Small intestine (tissue), 7 donors: ENCODE measurements at regions not wholly inside any gene's neighbourhood (a gene's known extent, or its start where the extent isn't known, plus 50 kb on each side); places are given as distances from the start of the nearest gene placed in this dataset.
"Not testable (repeated sequence)": the region's sequence is repeated elsewhere in the genome, so short reads cannot be mapped to it uniquely, and the experiment has no call there.

ENCODE experiments used
- DNase-seq, 2 donors: peaks; one replicate each; pipeline versions ENCODE4 v3.0.0 to v3.0.0-alpha.2; 2013
- FAIRE-seq: peaks from 2 replicates; lab custom pipeline; 2012; peaks lifted over from hg19 to GRCh38; lab: Jason Lieb, UNC
- H3K27ac ChIP-seq, 3 donors: one replicate each; pipeline ENCODE4 v1.5.1; 2013; ENCODE audit warnings: low read length in 2 of 3, mild to moderate bottlenecking in 2 of 3, control low read depth in 1 of 3, inconsistent platforms in 1 of 3, low read depth in 1 of 3, moderate library complexity in 1 of 3
- H3K27me3 ChIP-seq, 3 donors: one replicate each; pipeline ENCODE4 v1.6.1; 2013; ENCODE audit warnings: low read length in 3 of 3, inconsistent platforms in 1 of 3; ENCODE audit not compliant: control insufficient read depth in 3 of 3, insufficient read depth in 3 of 3
- H3K36me3 ChIP-seq, 3 donors: one replicate each; pipeline ENCODE4 v1.6.1; 2013; ENCODE audit warnings: low read length in 3 of 3, inconsistent platforms in 1 of 3, low read depth in 1 of 3, mild to moderate bottlenecking in 1 of 3, moderate library complexity in 1 of 3; ENCODE audit not compliant: control insufficient read depth in 3 of 3, insufficient read depth in 2 of 3
- H3K4me1 ChIP-seq, 3 donors: one replicate each; pipeline ENCODE4 v1.6.1; 2013; ENCODE audit warnings: low read length in 2 of 3, inconsistent platforms in 1 of 3, low read depth in 1 of 3, mild to moderate bottlenecking in 1 of 3, moderate library complexity in 1 of 3; ENCODE audit not compliant: control insufficient read depth in 3 of 3, insufficient read depth in 2 of 3
- H3K4me3 ChIP-seq, 3 donors: one replicate each; pipeline ENCODE4 v1.5.1; 2013; ENCODE audit warnings: low read length in 3 of 3, control low read depth in 1 of 3, inconsistent platforms in 1 of 3, low read depth in 1 of 3, mild to moderate bottlenecking in 1 of 3, moderate library complexity in 1 of 3
- H3K9me3 ChIP-seq, 2 donors: one replicate each; pipeline ENCODE4 v1.6.1; 2013; ENCODE audit warnings: low read depth in 1 of 2, low read length in 1 of 2; ENCODE audit not compliant: control insufficient read depth in 2 of 2, insufficient read depth in 1 of 2
- WGBS, 3 donors: extraction: QIAGEN DNeasy Blood & Tissue Kit; methylation state at CpG; one replicate each; pipeline ENCODE4 v1.1.7; 2013; 5-methylcytosine and 5-hydroxymethylcytosine counted together
- donor health status: healthy with polysubstance abuse.
- donor health status: control.
- donor health status: control.
- donor health status: Bipolar disorder and iron deficiency.
- donor health status: healthy.

- H3K4me3 ChIP-seq = peak overlapping the region in 2 of 3 donors; percentile 66 to 79
- H3K27ac ChIP-seq = peak overlapping the region in 2 of 3 donors; percentile 27 to 96
- 15 to 23% (median 18%) methylated on average over 6 of the region's 6 CpGs for WGBS, 3 donors
- peaks cover 0 to 6% (median 0%) of the 10 kb centered on the region in 3 donors for H3K4me1 ChIP-seq
- no peak for FAIRE-seq
- DNase-seq = peak in 1 of 2 donors; percentile 29
- H3K27me3 ChIP-seq = no peaks in the 10 kb centered on the region
- H3K36me3 ChIP-seq = peaks cover 0 to 10% (median 2%) of the 10 kb centered on the region in 3 donors
- H3K9me3 ChIP-seq = no peaks in the 10 kb centered on the region
Measured at GRCh38 chr6:27144740-27145079, 102.8 kb upstream of the PRSS16 start.

- no peak for FAIRE-seq
- 0% methylated on average over 25 of the region's 25 CpGs for WGBS, 3 donors
- peak; percentile 90 to 92 for DNase-seq
- no peaks in the 10 kb centered on the region for H3K9me3 ChIP-seq
- H3K4me3 ChIP-seq = peak overlapping the region; percentile 45 to 79 (median 66)
- H3K4me1 ChIP-seq = peaks cover 0 to 6% (median 0%) of the 10 kb centered on the region in 3 donors
- peaks cover 0 to 10% (median 2%) of the 10 kb centered on the region in 3 donors for H3K36me3 ChIP-seq
- peak overlapping the region; percentile 84 to 98 (median 96) for H3K27ac ChIP-seq
- H3K27me3 ChIP-seq = no peaks in the 10 kb centered on the region
Measured at GRCh38 chr6:27145731-27146455, 101.6 kb upstream of the PRSS16 start.

GRCh38 chr6:27146456-27146705 is 101.1 kb upstream of the PRSS16 start:
- 3 to 18% (median 13%) methylated on average over 21 to 23 of the region's 23 CpGs for WGBS, 3 donors
- not testable (repeated sequence) for H3K9me3 ChIP-seq, H3K27me3 ChIP-seq, DNase-seq, H3K4me1 ChIP-seq, FAIRE-seq
- peak overlapping the region; percentile 84 to 98 (median 96) for H3K27ac ChIP-seq
- peaks cover 0 to 10% (median 2%) of the 10 kb centered on the region in 3 donors for H3K36me3 ChIP-seq
- H3K4me3 ChIP-seq = peak overlapping the region; percentile 45 to 79 (median 66)

- 2 to 7% (median 5%) methylated on average over 51 of the region's 51 CpGs for WGBS, 3 donors
- FAIRE-seq (no peak), DNase-seq (peak; percentile 97 to 99)
- Histone ChIP-seq H3K36me3 (peaks cover 0 to 10% (median 2%) of the 10 kb centered on the region in 3 donors), H3K27ac (peak overlapping the region; percentile 96 to 98 (median 96)), H3K9me3 (no peaks in the 10 kb centered on the region), H3K4me3 (peak overlapping the region; percentile 45 to 79 (median 73)), H3K27me3 (no peaks in the 10 kb centered on the region), H3K4me1 (no peaks in the 10 kb centered on the region)
Measured at GRCh38 chr6:27146706-27147505, 100.6 kb upstream of the PRSS16 start.

GRCh38 chr6:27148404-27148795 is 99.1 kb upstream of the PRSS16 start:
- DNase-seq (no peak), FAIRE-seq (no peak)

GRCh38 chr6:27149150-27149549 is 98.4 kb upstream of the PRSS16 start:
- Histone ChIP-seq H3K9me3 (no peaks in the 10 kb centered on the region), H3K4me3 (no peak overlapping the region), H3K27ac (no peak overlapping the region), H3K27me3 (no peaks in the 10 kb centered on the region), H3K4me1 (no peaks in the 10 kb centered on the region), H3K36me3 (no peaks in the 10 kb centered on the region)
- 36 to 62% (median 54%) methylated on average over 1 of the region's 1 CpG for WGBS, 3 donors
- DNase-seq = no peak
- no peak for FAIRE-seq

More at GRCh38 chr6:27148404-27148795, 99.1 kb upstream of the PRSS16 start:
- H3K9me3 ChIP-seq = no peaks in the 10 kb centered on the region
- no peaks in the 10 kb centered on the region for H3K27me3 ChIP-seq
- no peaks in the 10 kb centered on the region for H3K4me1 ChIP-seq
- 84 to 86% (median 85%) methylated on average over 2 of the region's 2 CpGs for WGBS, 3 donors
- H3K36me3 ChIP-seq = peaks cover 0 to 2% (median 0%) of the 10 kb centered on the region in 3 donors
- H3K4me3 ChIP-seq = no peak overlapping the region
- no peak overlapping the region for H3K27ac ChIP-seq

GRCh38 chr6:27154696-27155095 is 92.8 kb upstream of the PRSS16 start:
- H3K27ac ChIP-seq = no peak overlapping the region
- H3K4me1 ChIP-seq = peaks cover 0 to 2% (median 0%) of the 10 kb centered on the region in 3 donors
- no peak overlapping the region for H3K4me3 ChIP-seq
- DNase-seq (peak in 1 of 2 donors; percentile 12), FAIRE-seq (no peak)
- H3K27me3 ChIP-seq = no peaks in the 10 kb centered on the region
- H3K36me3 ChIP-seq = no peaks in the 10 kb centered on the region
- WGBS, 3 donors = 52 to 57% (median 55%) methylated on average over 1 of the region's 1 CpG
- H3K9me3 ChIP-seq = no peaks in the 10 kb centered on the region

- Histone ChIP-seq H3K9me3 (no peaks in the 10 kb centered on the region), H3K4me3 (peak overlapping the region in 2 of 3 donors; percentile 49 to 52), H3K36me3 (no peaks in the 10 kb centered on the region), H3K4me1 (peaks cover 0 to 2% (median 0%) of the 10 kb centered on the region in 3 donors), H3K27ac (peak overlapping the region in 2 of 3 donors; percentile 19 to 36), H3K27me3 (no peaks in the 10 kb centered on the region)
- 31 to 36% (median 33%) methylated on average over 15 of the region's 15 CpGs for WGBS, 3 donors
- DNase-seq (no peak), FAIRE-seq (no peak)
Measured at GRCh38 chr6:27156874-27157458, 90.5 kb upstream of the PRSS16 start.
